Choroid plexus epithelial cell (primary cell): ENCODE measurements at regions not wholly inside any gene's neighbourhood (a gene's known extent, or its start where the extent isn't known, plus 50 kb on each side); places are given as distances from the start of the nearest gene placed in this dataset.

Experiments used
- DNase-seq: peaks from one replicate; pipeline ENCODE4 v3.0.0-alpha.2; 2010; ENCODE audit warnings: low read depth
- H3K4me3 ChIP-seq: 2 replicates; pipeline ENCODE4 v1.5.1; 2011; ENCODE audit warnings: low read depth, mild to moderate bottlenecking, control low read depth, low read length, moderate library complexity
- TF ChIP-seq, protein P1 (sequence below): conservative IDR thresholded peaks from 2 replicates; pipeline ENCODE4 v1.5.1; 2011; ENCODE audit warnings: low read depth, mild to moderate bottlenecking, control low read depth, inconsistent platforms, low read length, moderate library complexity

DNA sequence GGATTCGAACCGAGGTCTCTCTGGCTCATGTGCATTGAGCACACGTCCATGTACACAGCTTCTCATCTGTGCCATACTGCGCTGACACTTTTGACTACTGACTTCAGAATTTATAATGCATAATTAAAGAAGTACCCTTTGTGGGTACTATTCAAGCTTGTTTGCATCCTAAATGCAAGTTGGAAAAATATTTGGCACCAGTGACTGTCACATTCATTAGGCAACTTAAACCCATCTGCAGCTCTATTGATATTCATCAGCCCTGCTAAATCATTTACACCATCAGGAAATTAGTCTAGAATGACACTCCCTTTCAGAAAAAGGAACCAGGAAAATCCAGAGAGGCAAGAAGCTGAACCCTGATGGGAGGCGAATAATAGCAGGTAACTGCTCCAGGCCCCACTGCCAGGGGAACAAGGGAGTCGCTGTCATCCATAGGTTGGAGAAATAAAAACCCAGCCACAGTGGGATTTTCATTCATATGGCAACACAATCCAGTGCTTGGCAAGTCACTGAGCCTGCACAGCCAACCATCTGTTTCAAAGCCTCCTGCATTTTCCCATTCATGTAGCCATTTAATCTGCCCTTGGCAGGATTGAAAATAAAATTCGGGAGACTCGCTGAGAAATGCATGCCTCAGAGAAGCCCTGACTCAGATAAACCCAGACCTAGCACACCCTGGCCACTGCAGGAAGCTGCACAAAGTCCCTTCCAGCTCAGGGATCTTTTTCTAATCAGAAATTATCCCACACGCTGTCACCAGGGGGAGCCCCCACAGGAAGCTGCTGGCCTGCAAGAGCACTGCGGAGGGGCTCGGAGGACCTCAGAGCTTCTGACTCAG, 103.0 kb upstream of the VEPH1 start:
- DNase-seq = peak; percentile 80
- TF ChIP-seq, protein P1, sequence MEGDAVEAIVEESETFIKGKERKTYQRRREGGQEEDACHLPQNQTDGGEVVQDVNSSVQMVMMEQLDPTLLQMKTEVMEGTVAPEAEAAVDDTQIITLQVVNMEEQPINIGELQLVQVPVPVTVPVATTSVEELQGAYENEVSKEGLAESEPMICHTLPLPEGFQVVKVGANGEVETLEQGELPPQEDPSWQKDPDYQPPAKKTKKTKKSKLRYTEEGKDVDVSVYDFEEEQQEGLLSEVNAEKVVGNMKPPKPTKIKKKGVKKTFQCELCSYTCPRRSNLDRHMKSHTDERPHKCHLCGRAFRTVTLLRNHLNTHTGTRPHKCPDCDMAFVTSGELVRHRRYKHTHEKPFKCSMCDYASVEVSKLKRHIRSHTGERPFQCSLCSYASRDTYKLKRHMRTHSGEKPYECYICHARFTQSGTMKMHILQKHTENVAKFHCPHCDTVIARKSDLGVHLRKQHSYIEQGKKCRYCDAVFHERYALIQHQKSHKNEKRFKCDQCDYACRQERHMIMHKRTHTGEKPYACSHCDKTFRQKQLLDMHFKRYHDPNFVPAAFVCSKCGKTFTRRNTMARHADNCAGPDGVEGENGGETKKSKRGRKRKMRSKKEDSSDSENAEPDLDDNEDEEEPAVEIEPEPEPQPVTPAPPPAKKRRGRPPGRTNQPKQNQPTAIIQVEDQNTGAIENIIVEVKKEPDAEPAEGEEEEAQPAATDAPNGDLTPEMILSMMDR = peak; percentile 94
- H3K4me3 ChIP-seq = no peak overlapping the region

DNA sequence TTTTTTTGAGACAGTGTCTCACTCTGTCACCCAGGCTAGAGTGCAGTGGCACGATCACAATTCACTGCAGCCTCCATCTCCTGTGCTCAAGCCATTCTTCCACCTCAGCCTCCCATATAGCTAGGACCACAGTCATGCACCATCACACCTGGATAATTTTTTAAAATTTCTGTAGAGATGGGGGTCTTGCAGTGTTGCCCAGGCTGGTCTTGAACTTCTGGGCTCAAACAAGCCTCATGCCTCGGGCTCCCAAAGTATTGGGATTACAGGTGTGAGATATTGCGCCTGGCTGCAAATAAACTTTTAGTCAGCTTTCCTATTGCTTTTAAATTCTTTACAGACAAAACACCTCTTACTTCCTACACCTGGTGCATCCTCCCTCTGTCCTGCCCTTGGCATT, 102.1 kb upstream of the VEPH1 start:
- TF ChIP-seq, protein P1 = no peak
- DNase-seq = no peak

DNA sequence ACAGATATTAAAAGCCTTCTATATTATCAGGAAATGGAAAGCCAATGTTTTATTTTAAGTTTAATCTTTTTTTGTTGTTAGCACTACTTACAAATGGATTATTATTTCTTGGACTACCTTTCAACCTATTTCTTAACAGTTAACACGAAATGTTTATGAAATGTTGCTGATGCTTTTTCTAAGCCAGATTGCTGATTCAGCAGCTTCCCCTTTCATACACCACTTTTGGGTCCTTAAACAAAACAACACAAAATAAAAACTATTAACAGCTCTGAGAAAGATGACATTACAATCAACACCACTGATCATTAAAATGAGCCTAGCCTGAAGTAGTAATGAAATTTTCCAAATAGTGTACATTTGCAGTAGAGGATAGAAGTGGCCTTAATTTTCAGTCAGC, 99.2 kb upstream of the VEPH1 start:
- TF ChIP-seq, protein P1 = no peak
- H3K4me3 ChIP-seq = no peak overlapping the region
- DNase-seq = no peak

More for the DNA sequence above, 102.1 kb upstream of the VEPH1 start:
- H3K4me3 ChIP-seq = no peak overlapping the region

DNA sequence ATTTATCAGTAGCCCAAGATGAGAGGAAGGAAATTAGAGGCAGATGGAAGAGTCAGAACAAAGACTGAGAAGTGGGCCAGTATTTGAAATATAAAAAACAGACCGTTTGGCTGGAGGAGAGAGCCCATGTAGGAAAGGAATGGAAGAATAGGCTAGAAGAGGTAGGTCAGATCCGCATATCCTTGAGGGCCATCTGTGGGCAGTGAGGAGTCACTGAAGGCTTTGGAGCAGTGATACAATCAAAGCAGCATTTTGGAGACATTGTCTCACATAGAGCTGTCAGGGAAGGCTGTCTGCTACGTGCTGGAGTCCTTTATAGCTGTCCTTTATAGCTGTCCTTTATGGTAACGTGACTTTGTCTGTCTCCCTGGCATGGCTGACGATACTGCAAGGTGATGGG, 92.0 kb upstream of the VEPH1 start:
- DNase-seq = no peak
- TF ChIP-seq, protein P1 = no peak
- H3K4me3 ChIP-seq = no peak overlapping the region

DNA sequence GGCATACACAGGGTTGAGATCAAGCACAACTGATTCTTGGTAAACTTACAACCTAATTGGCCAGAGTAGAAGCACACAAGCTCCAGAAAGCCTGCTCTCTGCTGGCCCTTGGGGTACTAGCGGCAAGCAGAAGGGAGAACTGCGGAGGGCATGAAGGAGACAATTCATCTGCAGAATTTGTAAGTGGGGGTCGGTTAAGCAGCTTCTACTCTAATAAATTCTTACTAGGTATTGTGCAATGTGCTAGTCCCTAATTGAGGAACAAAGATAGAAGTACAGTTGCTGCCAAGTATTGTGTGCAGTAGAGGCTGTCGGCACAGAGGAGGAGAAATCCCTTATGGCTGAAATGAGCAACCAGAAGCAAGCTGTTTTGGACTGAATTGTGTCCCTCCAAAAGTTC, 91.2 kb upstream of the VEPH1 start:
- peak; percentile 23 for DNase-seq

DNA sequence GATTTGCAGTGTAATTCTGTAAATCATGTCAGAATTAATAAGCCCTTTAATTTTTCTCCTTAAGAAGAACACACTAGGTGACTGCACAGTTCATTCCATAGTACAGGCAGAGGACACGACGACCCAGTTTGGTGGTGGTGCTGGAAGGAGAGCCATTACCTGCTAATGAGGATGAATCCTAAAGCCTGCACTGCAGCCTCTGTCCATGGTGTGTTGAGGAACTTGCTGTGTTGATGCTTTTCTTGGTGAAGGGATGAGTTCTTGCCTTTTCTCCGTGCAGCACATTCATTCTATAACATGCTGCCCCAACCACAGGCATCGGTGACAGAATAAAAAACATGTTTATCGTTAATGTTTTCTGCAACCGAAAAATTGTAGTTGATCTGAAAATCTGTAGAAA, 89.6 kb upstream of the VEPH1 start:
- TF ChIP-seq, protein P1 = no peak
- H3K4me3 ChIP-seq = no peak overlapping the region
- no peak for DNase-seq

More for the DNA sequence above, 91.2 kb upstream of the VEPH1 start:
- TF ChIP-seq, protein P1 = peak; percentile 47
- no peak overlapping the region for H3K4me3 ChIP-seq

DNA sequence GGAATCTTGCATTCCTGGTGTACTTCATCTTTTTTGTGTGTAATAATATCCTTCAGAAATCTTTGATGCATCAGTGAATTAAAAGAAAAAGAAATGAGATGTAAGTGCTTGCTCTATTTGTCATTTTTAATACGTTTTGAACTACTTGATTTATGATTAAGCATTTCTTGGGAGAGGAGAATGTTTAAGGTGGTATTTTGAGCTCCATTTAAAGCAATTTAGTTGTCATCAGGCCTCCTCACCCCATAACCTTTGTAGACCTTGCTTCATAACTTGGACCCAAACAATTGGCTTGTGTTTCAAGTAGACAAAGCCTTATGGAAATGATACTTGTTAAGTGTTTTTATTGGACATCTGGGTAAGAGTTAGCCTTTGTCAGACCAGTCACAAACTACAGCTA, 87.1 kb upstream of the VEPH1 start:
- TF ChIP-seq, protein P1 = no peak
- DNase-seq = no peak

More for the DNA sequence above, 87.1 kb upstream of the VEPH1 start:
- H3K4me3 ChIP-seq = no peak overlapping the region
